K562 (cell line): ENCODE measurements at regions not wholly inside any gene's neighbourhood (a gene's known extent, or its start where the extent isn't known, plus 50 kb on each side); places are given as distances from the start of the nearest gene placed in this dataset.

ENCODE experiments used
- ATAC-seq: fragments of 200-7000 bp; cut with Tn5 transposase; 3 replicates; pipeline ENCODE4 v1.9.1; 2020; ENCODE audit warnings: moderate library complexity
- BruUV-seq: library from RNA; stranded (reverse); fragments of 400-500 nt; replicated peaks from 2 replicates; lab custom pipeline; 2021; lab: Mats Ljungman, UMichigan
- CTCF ChIA-PET: fragments of 300-600 bp; formaldehyde crosslinking; extraction: SDS; loops from one replicate; lab custom pipeline; 2021; ENCODE audit warnings: low intra/inter-chr PET ratio; lab: Yijun Ruan, JAX
- POLR2A ChIA-PET: fragments of 300-600, 350-650 bp; sonication (Branson Sonifier 250); formaldehyde crosslinking; extraction: SDS; loops from one replicate; lab custom pipeline; 2021; ENCODE audit warnings: antibody characterized with exemption, inconsistent platforms; lab: Yijun Ruan, JAX
- DNase-seq, 4 experiments: peaks; one replicate each; pipeline versions ENCODE4 v3.0.0 to v3.0.0-alpha.2; 2011 to 2018; ENCODE audit warnings: low spot score in 3 of 4, mixed read lengths in 3 of 4; ENCODE audit errors: extremely low read depth in 1 of 4
- FAIRE-seq: peaks from 2 replicates; lab custom pipeline; 2011; peaks lifted over from hg19 to GRCh38; lab: Jason Lieb, UNC
- H2AFZ ChIP-seq: 2 replicates; pipeline ENCODE4 v1.6.0; 2011; ENCODE audit warnings: low read depth, low read length, control low read depth, inconsistent platforms
- H3K27ac ChIP-seq: fragments of 200-600 bp; 3 replicates; pipeline ENCODE4 v1.8.0; 2011; ENCODE audit warnings: low read depth, mild to moderate bottlenecking, control low read depth, inconsistent platforms, low read length, moderate library complexity, mixed read lengths; ENCODE audit errors: extremely low read depth
- H3K27me3 ChIP-seq, 2 experiments: fragments of 300-600 bp in 1 of 2; 2 replicates in 1 of 2; 3 replicates in 1 of 2; pipeline versions ENCODE4 v1.6.0 to v1.8.0; 2011; ENCODE audit warnings: inconsistent platforms in 2 of 2, low read length in 2 of 2, mild to moderate bottlenecking in 1 of 2, mixed read lengths in 1 of 2, moderate library complexity in 1 of 2; ENCODE audit not compliant: control insufficient read depth in 2 of 2, insufficient read depth in 2 of 2
- H3K36me3 ChIP-seq: fragments of 300-600 bp; 3 replicates; pipeline ENCODE4 v1.8.0; 2011; ENCODE audit warnings: mild to moderate bottlenecking, low read length, inconsistent platforms; ENCODE audit not compliant: control insufficient read depth, insufficient read depth
- H3K4me1 ChIP-seq, 2 experiments: fragments of 200-600 bp in 1 of 2; replicated peaks in 1 of 2; 2 replicates in 1 of 2; 3 replicates in 1 of 2; pipeline versions ENCODE4 v1.5.1 to v1.8.0; 2011; ENCODE audit warnings: inconsistent platforms in 2 of 2, low read length in 2 of 2, mild to moderate bottlenecking in 1 of 2, mixed read lengths in 1 of 2, moderate library complexity in 1 of 2; ENCODE audit not compliant: control insufficient read depth in 2 of 2, insufficient read depth in 2 of 2
- H3K4me2 ChIP-seq: 2 replicates; pipeline ENCODE4 v1.6.1; 2011; ENCODE audit warnings: low read length, control low read depth, inconsistent platforms, mixed read lengths; ENCODE audit not compliant: insufficient read depth
- H3K4me3 ChIP-seq: fragments of 200-600 bp; sonication (generic), shearing (Covaris generic); 2 replicates; pipeline ENCODE4 v1.5.1; 2016; ENCODE audit warnings: control low read depth, inconsistent platforms
- H3K79me2 ChIP-seq: fragments of 200-600 bp; 3 replicates; pipeline ENCODE4 v1.8.0; 2011; ENCODE audit warnings: low read length, inconsistent platforms; ENCODE audit not compliant: control insufficient read depth, insufficient read depth
- H3K9ac ChIP-seq, 2 experiments: 2 replicates each; pipeline versions ENCODE4 v1.6.0 to v1.6.1; 2011; ENCODE audit warnings: low read depth in 2 of 2, low read length in 2 of 2, control low read depth in 1 of 2, inconsistent platforms in 1 of 2, mild to moderate bottlenecking in 1 of 2, mixed read lengths in 1 of 2; ENCODE audit not compliant: insufficient read depth in 1 of 2
- H3K9me1 ChIP-seq: one replicate; pipeline ENCODE4 v1.6.0; 2011; ENCODE audit warnings: inconsistent platforms, mild to moderate bottlenecking, low read length, moderate library complexity; ENCODE audit not compliant: control insufficient read depth, insufficient read depth
- H3K9me3 ChIP-seq: replicated peaks from 2 replicates; pipeline ENCODE4 v1.5.1; 2011; ENCODE audit warnings: low read depth, low read length, inconsistent platforms; ENCODE audit not compliant: control insufficient read depth, insufficient read depth
- H4K20me1 ChIP-seq: replicated peaks from 2 replicates; pipeline ENCODE4 v1.6.1; 2011; ENCODE audit warnings: low read length, inconsistent platforms, mixed read lengths; ENCODE audit not compliant: control insufficient read depth, insufficient read depth
- CREB3L1 ChIP-seq: fragments of 450-650 bp; IDR thresholded peaks from 2 replicates; pipeline ENCODE4 v1.6.1; 2014; ENCODE audit warnings: low read depth, mild to moderate bottlenecking, moderate library complexity, borderline replicate concordance
- DPF2 ChIP-seq: fragments of 450-650 bp; IDR thresholded peaks from 2 replicates; pipeline ENCODE4 v1.6.1; 2016
- E2F4 ChIP-seq: sonication (generic); formaldehyde crosslinking; IDR thresholded peaks from 2 replicates; pipeline ENCODE4 v1.8.0; 2022; ENCODE audit warnings: mild to moderate bottlenecking, low read depth, missing genetic modification reagents
- FOXM1 ChIP-seq, 2 experiments: fragments of 450-650 bp in 1 of 2; sonication (generic) in 1 of 2; formaldehyde crosslinking in 1 of 2; IDR thresholded peaks; 2 replicates each; pipeline versions ENCODE4 v1.6.1 to v1.9.0; 2017 to 2022; ENCODE audit warnings: low read depth in 2 of 2, mild to moderate bottlenecking in 2 of 2, missing genetic modification reagents in 1 of 2, moderate library complexity in 1 of 2
- ILF3 ChIP-seq: fragments of 450-650 bp; IDR thresholded peaks from 2 replicates; pipeline ENCODE4 v1.6.1; 2018; ENCODE audit warnings: antibody characterized with exemption, mild to moderate bottlenecking, moderate library complexity, borderline replicate concordance
- ILK ChIP-seq: fragments of 450-650 bp; IDR thresholded peaks from 2 replicates; pipeline ENCODE4 v1.6.1; 2016; ENCODE audit warnings: missing genetic modification characterization, low read depth, mild to moderate bottlenecking, missing compliant biosample characterization, moderate library complexity, borderline replicate concordance
- MYNN ChIP-seq, 2 experiments: sonication (generic); formaldehyde crosslinking in 1 of 2; IDR thresholded peaks; 2 replicates each; pipeline versions ENCODE4 v1.5.0 to v1.6.1; 2016 to 2020; ENCODE audit warnings: antibody characterized with exemption in 1 of 2, missing genetic modification reagents in 1 of 2
- PRDM10 ChIP-seq: fragments of 450-650 bp; IDR thresholded peaks from 2 replicates; pipeline ENCODE4 v1.6.1; 2018; ENCODE audit not compliant: partially characterized antibody
- RBM15 ChIP-seq: fragments of 200-400 bp; formaldehyde crosslinking; IDR thresholded peaks from 2 replicates; pipeline ENCODE4 v1.6.1; 2018; ENCODE audit warnings: mild to moderate bottlenecking, low read length, moderate library complexity; ENCODE audit not compliant: insufficient read depth
- SRSF7 ChIP-seq: fragments of 200-400 bp; formaldehyde crosslinking; optimal IDR thresholded peaks from 2 replicates; pipeline ENCODE3; 2017; ENCODE audit warnings: mild to moderate bottlenecking, low read depth, low read length
- USF2 ChIP-seq: sonication (generic); formaldehyde crosslinking; IDR thresholded peaks from 2 replicates; pipeline ENCODE4 v1.5.0; 2020; ENCODE audit warnings: missing genetic modification reagents
- ZNF174 ChIP-seq: fragments of 250-450 bp; sonication (Bioruptor Pico); IDR thresholded peaks from 2 replicates; pipeline ENCODE4 v1.4.0; 2020; ENCODE audit warnings: mild to moderate bottlenecking
- ZNF274 ChIP-seq: IDR thresholded peaks from 2 replicates; pipeline ENCODE4 v1.6.1; 2011; ENCODE audit warnings: low read depth, mild to moderate bottlenecking, low read length, moderate library complexity, borderline replicate concordance
- WGBS: fragments of 100-300 bp; shearing (Covaris generic); methylation state at CpG from one replicate; pipeline ENCODE4 v1.1.6; 2016; ENCODE audit warnings: low coverage, mixed read lengths; ENCODE audit not compliant: insufficient coverage; ENCODE audit errors: missing lambda C conversion rate; 5-methylcytosine and 5-hydroxymethylcytosine counted together
- in situ Hi-C: fragments of 300-500 bp; cut with MboI; formaldehyde crosslinking; loops from 4 replicates; pipeline ENCODE4 v1.15.0; 2018; ENCODE audit warnings: inconsistent platforms, mixed read lengths
- intact Hi-C: fragments of 100-400 bp; cut with micrococcal nuclease; formaldehyde crosslinking; loops from 2 replicates; pipeline ENCODE4 v1.14.2; 2022

DNA sequence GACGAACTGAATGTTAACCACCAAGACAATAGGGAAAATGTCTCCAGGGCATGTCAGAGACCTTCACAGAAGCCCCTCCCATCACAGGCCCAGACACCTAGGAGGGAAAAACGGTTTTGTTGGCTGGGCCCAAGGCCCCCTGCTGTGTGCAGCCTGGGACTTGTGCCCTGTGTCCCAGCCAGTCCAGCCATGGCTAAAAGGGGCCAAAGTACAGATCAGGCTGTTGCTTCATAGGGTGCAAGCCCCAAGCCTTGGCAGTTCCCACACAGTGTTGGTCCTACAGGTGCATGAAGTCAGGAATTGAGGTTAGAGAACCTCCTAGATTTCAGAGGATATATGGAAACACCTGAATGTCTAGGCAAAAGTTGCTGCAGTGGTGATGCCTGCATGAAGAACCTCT lies 428.7 kb downstream of the SUCLA2 start:
- H3K27ac ChIP-seq, result no peak overlapping the region
- WGBS, result 5% methylated on average over 2 of the region's 2 CpGs
- no peaks in the 10 kb centered on the region for H3K36me3 ChIP-seq
- no peak for TF ChIP-seq FOXM1 (IDR thresholded peaks at IDR 0.05; ENCODE audit: low read depth)
- no peak for TF ChIP-seq FOXM1 (CRISPR knock-in tag; IDR thresholded peaks at IDR 0.05; ENCODE audit: low read depth)
- TF ChIP-seq ZNF174 (CRISPR knock-in tag), result no peak
- no peak for TF ChIP-seq SRSF7
- TF ChIP-seq ILK (tag), result no peak
- no peak for TF ChIP-seq CREB3L1
- no peak for TF ChIP-seq E2F4 (CRISPR knock-in tag)
- TF ChIP-seq PRDM10, result no peak
- TF ChIP-seq ILF3, result no peak
- TF ChIP-seq USF2 (CRISPR knock-in tag), result no peak
- no peak for TF ChIP-seq MYNN (IDR thresholded peaks at IDR 0.05)
- TF ChIP-seq MYNN (CRISPR knock-in tag; IDR thresholded peaks at IDR 0.05), result no peak
- no peak for TF ChIP-seq RBM15
- no peak for TF ChIP-seq DPF2
- no peak for TF ChIP-seq ZNF274
- no peaks in the 10 kb centered on the region; the same call in 1 of the 2 replicates for H3K9me3 ChIP-seq
- H3K4me1 ChIP-seq, result no peaks in the 10 kb centered on the region
- intact Hi-C loops (no loop called here), in situ Hi-C loops (no loop called here)
- no peaks in the 10 kb centered on the region for H3K9me1 ChIP-seq
- no peak for ATAC-seq
- DNase-seq, result no peak
- no peaks in the 10 kb centered on the region for H3K79me2 ChIP-seq
- no peak overlapping the region for H3K4me2 ChIP-seq
- ChIA-PET POLR2A (no interaction called here), CTCF (no interaction called here)
- no peak overlapping the region for H3K9ac ChIP-seq
- no peaks in the 10 kb centered on the region for H4K20me1 ChIP-seq
- BruUV-seq, result no TSS peak
- no peak overlapping the region for H2AFZ ChIP-seq
- H3K4me3 ChIP-seq, result no peak overlapping the region
- H3K27me3 ChIP-seq, result no peaks in the 10 kb centered on the region
- no peak for FAIRE-seq
